ENCODE measurements at regions not wholly inside any gene's neighbourhood (a gene's known extent, or its start where the extent isn't known, plus 50 kb on each side); places are given as distances from the start of the nearest gene placed in this dataset.
"Not testable (repeated sequence)": the region's sequence is repeated elsewhere in the genome, so short reads cannot be mapped to it uniquely, and the experiment has no call there.

DNA sequence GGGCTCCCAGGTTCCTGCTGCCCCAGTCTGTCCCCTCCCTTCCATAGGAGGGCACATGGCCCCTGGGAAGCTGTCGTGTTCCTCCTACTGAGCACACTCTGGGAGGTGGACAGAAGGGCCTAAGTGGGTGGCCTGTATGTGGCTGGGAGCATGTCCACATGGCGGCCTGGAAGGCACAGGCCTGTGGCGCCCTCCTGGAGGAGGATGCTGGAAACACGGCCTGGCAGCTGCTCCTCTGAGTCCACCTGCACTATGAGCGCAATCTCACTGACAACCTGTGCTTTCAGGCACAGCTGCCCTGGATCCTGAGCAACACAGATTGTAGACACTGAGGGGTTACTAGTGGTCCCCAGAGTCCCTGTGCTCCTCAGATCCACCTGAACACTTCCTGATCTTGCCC lies 52.6 kb upstream of the GOLGA6L6 start:
- TF ChIP-seq, protein P1, sequence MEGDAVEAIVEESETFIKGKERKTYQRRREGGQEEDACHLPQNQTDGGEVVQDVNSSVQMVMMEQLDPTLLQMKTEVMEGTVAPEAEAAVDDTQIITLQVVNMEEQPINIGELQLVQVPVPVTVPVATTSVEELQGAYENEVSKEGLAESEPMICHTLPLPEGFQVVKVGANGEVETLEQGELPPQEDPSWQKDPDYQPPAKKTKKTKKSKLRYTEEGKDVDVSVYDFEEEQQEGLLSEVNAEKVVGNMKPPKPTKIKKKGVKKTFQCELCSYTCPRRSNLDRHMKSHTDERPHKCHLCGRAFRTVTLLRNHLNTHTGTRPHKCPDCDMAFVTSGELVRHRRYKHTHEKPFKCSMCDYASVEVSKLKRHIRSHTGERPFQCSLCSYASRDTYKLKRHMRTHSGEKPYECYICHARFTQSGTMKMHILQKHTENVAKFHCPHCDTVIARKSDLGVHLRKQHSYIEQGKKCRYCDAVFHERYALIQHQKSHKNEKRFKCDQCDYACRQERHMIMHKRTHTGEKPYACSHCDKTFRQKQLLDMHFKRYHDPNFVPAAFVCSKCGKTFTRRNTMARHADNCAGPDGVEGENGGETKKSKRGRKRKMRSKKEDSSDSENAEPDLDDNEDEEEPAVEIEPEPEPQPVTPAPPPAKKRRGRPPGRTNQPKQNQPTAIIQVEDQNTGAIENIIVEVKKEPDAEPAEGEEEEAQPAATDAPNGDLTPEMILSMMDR (IDR thresholded peaks at IDR 0.05; ENCODE audit: low read length): not testable (repeated sequence)
- not testable (repeated sequence) for TF ChIP-seq EZH2 (optimal IDR thresholded peaks at IDR 0.05; ENCODE audit: low read depth, low read length)

Data from MM.1S (cell line).